KMS-11 (cell line): ENCODE measurements at regions not wholly inside any gene's neighbourhood (a gene's known extent, or its start where the extent isn't known, plus 50 kb on each side); places are given as distances from the start of the nearest gene placed in this dataset.

Experiments
- H2AFZ ChIP-seq: fragments of 200-600 bp; sonication (generic); 2 replicates; pipeline ENCODE4 v1.6.1; 2016; ENCODE audit warnings: antibody characterized with exemption, mixed run types, low read depth
- H3K27ac ChIP-seq: fragments of 200-600 bp; sonication (generic); 2 replicates; pipeline ENCODE4 v1.6.1; 2016; ENCODE audit warnings: mild to moderate bottlenecking, mixed run types
- H3K27me3 ChIP-seq: fragments of 200-600 bp; sonication (generic); 2 replicates; pipeline ENCODE4 v1.6.1; 2017; ENCODE audit warnings: mild to moderate bottlenecking, low read depth, mixed run types, moderate library complexity; ENCODE audit not compliant: insufficient read depth
- H3K36me3 ChIP-seq: fragments of 200-600 bp; sonication (generic); 2 replicates; pipeline ENCODE4 v1.6.1; 2017; ENCODE audit warnings: mild to moderate bottlenecking, mixed run types; ENCODE audit not compliant: insufficient read depth
- H3K4me1 ChIP-seq: fragments of 200-600 bp; sonication (generic); 2 replicates; pipeline ENCODE4 v1.6.1; 2016; ENCODE audit warnings: mild to moderate bottlenecking, low read depth, mixed run types; ENCODE audit not compliant: poor library complexity, severe bottlenecking
- H3K4me2 ChIP-seq: fragments of 200-600 bp; sonication (generic); 2 replicates; pipeline ENCODE4 v1.7.0; 2016; ENCODE audit warnings: mild to moderate bottlenecking, mixed run types
- H3K4me3 ChIP-seq: fragments of 200-600 bp; sonication (generic); IDR thresholded peaks from 2 replicates; pipeline ENCODE4 v1.6.1; 2017; ENCODE audit warnings: low read depth, low read length, mixed read lengths; ENCODE audit not compliant: insufficient read depth
- H3K79me2 ChIP-seq: fragments of 200-600 bp; sonication (generic); 2 replicates; pipeline ENCODE4 v1.6.1; 2016; ENCODE audit warnings: low read depth, mixed run types; ENCODE audit not compliant: insufficient read depth
- H3K9ac ChIP-seq: fragments of 200-600 bp; sonication (generic); 2 replicates; pipeline ENCODE4 v1.6.1; 2016; ENCODE audit warnings: mild to moderate bottlenecking, mixed run types
- H4K20me1 ChIP-seq: fragments of 200-600 bp; sonication (generic); 2 replicates; pipeline ENCODE4 v1.6.1; 2016; ENCODE audit warnings: mild to moderate bottlenecking, mixed run types; ENCODE audit not compliant: insufficient read depth
- TF ChIP-seq, protein P1 (sequence below): fragments of 200-600 bp; sonication (generic); conservative IDR thresholded peaks from 2 replicates; pipeline ENCODE4 v1.6.1; 2017; ENCODE audit warnings: low read depth, mild to moderate bottlenecking, antibody characterized with exemption, low read length, moderate library complexity, mixed read lengths

DNA sequence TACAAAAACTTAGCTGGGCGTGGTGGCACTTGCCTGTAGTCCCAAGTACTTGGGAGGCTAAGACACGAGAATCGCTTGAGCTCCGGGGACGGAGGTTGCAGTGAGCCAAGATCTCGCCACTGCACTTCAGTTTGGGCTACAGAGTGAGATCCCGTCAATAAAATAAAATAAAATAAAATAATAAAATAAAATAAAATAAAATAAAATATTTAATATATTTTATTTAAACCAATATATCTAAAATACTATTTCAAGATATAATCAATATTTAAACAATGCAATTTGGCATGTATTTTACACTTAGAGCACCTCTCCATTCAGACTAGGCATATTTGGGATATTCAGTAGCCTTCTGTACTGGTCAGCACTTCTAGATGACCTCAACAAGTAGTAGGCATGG is 142.1 kb downstream of the FOXA2 start:
- Histone ChIP-seq H2AFZ (no peak overlapping the region), H3K4me3 (no peak overlapping the region)
- TF ChIP-seq, protein P1, sequence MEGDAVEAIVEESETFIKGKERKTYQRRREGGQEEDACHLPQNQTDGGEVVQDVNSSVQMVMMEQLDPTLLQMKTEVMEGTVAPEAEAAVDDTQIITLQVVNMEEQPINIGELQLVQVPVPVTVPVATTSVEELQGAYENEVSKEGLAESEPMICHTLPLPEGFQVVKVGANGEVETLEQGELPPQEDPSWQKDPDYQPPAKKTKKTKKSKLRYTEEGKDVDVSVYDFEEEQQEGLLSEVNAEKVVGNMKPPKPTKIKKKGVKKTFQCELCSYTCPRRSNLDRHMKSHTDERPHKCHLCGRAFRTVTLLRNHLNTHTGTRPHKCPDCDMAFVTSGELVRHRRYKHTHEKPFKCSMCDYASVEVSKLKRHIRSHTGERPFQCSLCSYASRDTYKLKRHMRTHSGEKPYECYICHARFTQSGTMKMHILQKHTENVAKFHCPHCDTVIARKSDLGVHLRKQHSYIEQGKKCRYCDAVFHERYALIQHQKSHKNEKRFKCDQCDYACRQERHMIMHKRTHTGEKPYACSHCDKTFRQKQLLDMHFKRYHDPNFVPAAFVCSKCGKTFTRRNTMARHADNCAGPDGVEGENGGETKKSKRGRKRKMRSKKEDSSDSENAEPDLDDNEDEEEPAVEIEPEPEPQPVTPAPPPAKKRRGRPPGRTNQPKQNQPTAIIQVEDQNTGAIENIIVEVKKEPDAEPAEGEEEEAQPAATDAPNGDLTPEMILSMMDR, result no peak

DNA sequence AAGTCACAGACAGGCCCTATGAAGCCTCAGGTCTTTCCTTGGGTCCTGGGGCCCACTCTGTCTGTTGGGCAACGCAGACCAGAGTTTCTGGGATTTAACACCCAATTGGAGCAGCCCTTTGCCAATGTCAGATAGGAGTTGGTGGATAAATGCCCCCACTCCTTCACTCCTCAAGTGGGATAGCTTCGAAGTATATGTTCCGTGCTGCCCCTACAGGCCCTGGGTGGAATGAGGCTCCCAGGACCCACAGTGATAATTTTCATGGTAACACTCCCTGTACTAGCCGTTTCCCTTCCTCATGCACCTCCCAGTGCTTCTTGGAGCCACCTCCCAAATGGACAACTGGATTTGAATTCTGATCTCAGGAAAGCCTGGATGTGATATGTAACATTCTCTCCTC is 145.4 kb downstream of the FOXA2 start:
- no peak overlapping the region for H3K4me3 ChIP-seq
- H3K79me2 ChIP-seq, result no peaks in the 10 kb centered on the region
- no peak overlapping the region for H3K9ac ChIP-seq
- H3K4me1 ChIP-seq, result no peaks in the 10 kb centered on the region
- H4K20me1 ChIP-seq, result no peaks in the 10 kb centered on the region
- no peak overlapping the region for H3K27ac ChIP-seq
- H3K36me3 ChIP-seq, result no peaks in the 10 kb centered on the region
- TF ChIP-seq, protein P1, result no peak
- H3K27me3 ChIP-seq, result no peaks in the 10 kb centered on the region
- H2AFZ ChIP-seq, result no peak overlapping the region
- H3K4me2 ChIP-seq, result no peak overlapping the region

More for the DNA sequence above, 142.1 kb downstream of the FOXA2 start:
- Histone ChIP-seq H3K36me3 (no peaks in the 10 kb centered on the region), H3K79me2 (no peaks in the 10 kb centered on the region), H3K4me1 (no peaks in the 10 kb centered on the region), H3K4me2 (no peak overlapping the region), H4K20me1 (no peaks in the 10 kb centered on the region), H3K9ac (no peak overlapping the region), H3K27me3 (no peaks in the 10 kb centered on the region), H3K27ac (no peak overlapping the region)

DNA sequence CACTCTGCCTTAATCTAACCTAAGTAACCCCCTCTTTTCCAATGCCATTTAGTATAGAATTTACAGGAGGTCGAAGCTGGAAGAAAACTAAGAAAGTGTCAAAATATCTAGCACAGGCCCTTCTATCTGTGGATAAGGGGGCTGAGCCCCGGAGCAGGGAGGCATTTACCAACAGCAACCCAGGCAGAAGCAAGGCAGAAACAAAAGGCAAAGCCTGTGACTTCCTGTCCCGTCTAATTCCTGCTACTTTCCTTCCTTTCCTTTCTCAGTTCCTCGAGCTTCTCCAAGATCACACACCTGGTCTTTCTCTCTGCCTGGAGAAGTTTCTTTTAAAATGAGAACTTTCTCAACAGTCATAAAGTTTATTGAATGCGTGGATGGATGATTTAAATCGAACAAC is 146.0 kb downstream of the FOXA2 start:
- no peak overlapping the region for H2AFZ ChIP-seq
- no peaks in the 10 kb centered on the region for H3K4me1 ChIP-seq
- H3K36me3 ChIP-seq, result no peaks in the 10 kb centered on the region
- no peak overlapping the region for H3K27ac ChIP-seq
- H3K27me3 ChIP-seq, result no peaks in the 10 kb centered on the region
- H4K20me1 ChIP-seq, result no peaks in the 10 kb centered on the region
- H3K4me2 ChIP-seq, result no peak overlapping the region
- TF ChIP-seq, protein P1, result no peak
- no peak overlapping the region for H3K9ac ChIP-seq
- H3K79me2 ChIP-seq, result no peaks in the 10 kb centered on the region
- no peak overlapping the region for H3K4me3 ChIP-seq

DNA sequence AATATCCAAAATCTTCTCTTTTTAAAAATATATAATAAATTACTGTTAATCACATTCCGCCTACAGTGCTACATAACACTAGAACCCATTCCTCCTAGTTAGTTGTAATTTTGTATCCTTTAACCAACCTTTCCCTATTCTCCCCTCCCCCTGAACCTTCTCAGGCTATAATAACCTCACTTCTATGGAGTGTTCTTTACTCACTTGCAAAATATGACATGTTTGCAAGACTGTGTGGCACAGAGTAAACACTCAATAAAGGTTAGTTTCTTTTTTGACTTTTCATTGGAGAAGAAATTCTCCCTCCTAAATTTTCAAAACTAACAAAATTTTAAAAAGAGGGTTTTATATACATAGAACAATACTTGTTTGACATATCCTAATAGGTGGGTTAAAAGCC is 147.0 kb downstream of the FOXA2 start:
- Histone ChIP-seq H3K27me3 (no peaks in the 10 kb centered on the region), H3K9ac (no peak overlapping the region), H2AFZ (no peak overlapping the region), H3K27ac (no peak overlapping the region), H3K4me3 (no peak overlapping the region), H4K20me1 (no peaks in the 10 kb centered on the region), H3K79me2 (no peaks in the 10 kb centered on the region), H3K36me3 (no peaks in the 10 kb centered on the region), H3K4me1 (no peaks in the 10 kb centered on the region), H3K4me2 (no peak overlapping the region)
- TF ChIP-seq, protein P1, result no peak
